ENCODE measurements at regions not wholly inside any gene's neighbourhood (a gene's known extent, or its start where the extent isn't known, plus 50 kb on each side); places are given as distances from the start of the nearest gene placed in this dataset.

GRCh38 chrX:69083361-69083760, 81.9 kb downstream of the PJA1 start:
- no peak for DNase-seq

GRCh38 chrX:69082753-69083150, 82.5 kb downstream of the PJA1 start:
- no peak for DNase-seq

- no peak for DNase-seq
These were observed 83.0 kb downstream of the PJA1 start for GRCh38 chrX:69082055-69082752.

- no peak for DNase-seq
These were observed 84.3 kb downstream of the PJA1 start for GRCh38 chrX:69080855-69081465.

- DNase-seq: no peak
These were observed 86.0 kb downstream of the PJA1 start for GRCh38 chrX:69079268-69079667.

- DNase-seq: no peak
These were observed 87.3 kb downstream of the PJA1 start for GRCh38 chrX:69077895-69078455.

GRCh38 chrX:69076088-69076487, 89.2 kb downstream of the PJA1 start:
- DNase-seq: no peak

GRCh38 chrX:69074726-69075125, 90.5 kb downstream of the PJA1 start:
- DNase-seq: no peak

- DNase-seq: no peak
These were observed 91.5 kb downstream of the PJA1 start for GRCh38 chrX:69073721-69074120.

- DNase-seq: no peak
These were observed 92.0 kb downstream of the PJA1 start for GRCh38 chrX:69073241-69073640.

- no peak for DNase-seq
These were observed 92.7 kb downstream of the PJA1 start for GRCh38 chrX:69072486-69073006.

GRCh38 chrX:69070949-69071650, 94.2 kb downstream of the PJA1 start:
- DNase-seq: no peak

- no peak for DNase-seq
These were observed 95.4 kb downstream of the PJA1 start for GRCh38 chrX:69069876-69070275.

- no peak for DNase-seq
These were observed 96.2 kb downstream of the PJA1 start for GRCh38 chrX:69069086-69069445.

- DNase-seq: no peak
These were observed 96.8 kb downstream of the PJA1 start for GRCh38 chrX:69068301-69069085.

GRCh38 chrX:69067841-69068240, 97.4 kb downstream of the PJA1 start:
- DNase-seq: no peak

- DNase-seq: no peak
These were observed 98.2 kb downstream of the PJA1 start for GRCh38 chrX:69066966-69067525.

- DNase-seq: no peak
These were observed 99.1 kb downstream of the PJA1 start for GRCh38 chrX:69066021-69066757.

- no peak for DNase-seq
These were observed 99.8 kb downstream of the PJA1 start for GRCh38 chrX:69065451-69065850.

- no peak for DNase-seq
These were observed 101.8 kb downstream of the PJA1 start for GRCh38 chrX:69063486-69063885.

GRCh38 chrX:69062493-69062892, 102.8 kb downstream of the PJA1 start:
- DNase-seq: no peak

Measured in activated naive CD4-positive, alpha-beta T cell (primary cell).